Right forelimb (tissue), 1 donor: ENCODE measurements at regions not wholly inside any gene's neighbourhood (a gene's known extent, or its start where the extent isn't known, plus 50 kb on each side); places are given as distances from the start of the nearest gene placed in this dataset.

Experiments used
- DNase-seq: peaks from one replicate; pipeline ENCODE4 v3.0.0-alpha.2; 2018

- peak; percentile 44 for DNase-seq
These were observed 49.8 kb upstream of the FCN1 start for GRCh38 chr9:134967547-134967930.

DNA sequence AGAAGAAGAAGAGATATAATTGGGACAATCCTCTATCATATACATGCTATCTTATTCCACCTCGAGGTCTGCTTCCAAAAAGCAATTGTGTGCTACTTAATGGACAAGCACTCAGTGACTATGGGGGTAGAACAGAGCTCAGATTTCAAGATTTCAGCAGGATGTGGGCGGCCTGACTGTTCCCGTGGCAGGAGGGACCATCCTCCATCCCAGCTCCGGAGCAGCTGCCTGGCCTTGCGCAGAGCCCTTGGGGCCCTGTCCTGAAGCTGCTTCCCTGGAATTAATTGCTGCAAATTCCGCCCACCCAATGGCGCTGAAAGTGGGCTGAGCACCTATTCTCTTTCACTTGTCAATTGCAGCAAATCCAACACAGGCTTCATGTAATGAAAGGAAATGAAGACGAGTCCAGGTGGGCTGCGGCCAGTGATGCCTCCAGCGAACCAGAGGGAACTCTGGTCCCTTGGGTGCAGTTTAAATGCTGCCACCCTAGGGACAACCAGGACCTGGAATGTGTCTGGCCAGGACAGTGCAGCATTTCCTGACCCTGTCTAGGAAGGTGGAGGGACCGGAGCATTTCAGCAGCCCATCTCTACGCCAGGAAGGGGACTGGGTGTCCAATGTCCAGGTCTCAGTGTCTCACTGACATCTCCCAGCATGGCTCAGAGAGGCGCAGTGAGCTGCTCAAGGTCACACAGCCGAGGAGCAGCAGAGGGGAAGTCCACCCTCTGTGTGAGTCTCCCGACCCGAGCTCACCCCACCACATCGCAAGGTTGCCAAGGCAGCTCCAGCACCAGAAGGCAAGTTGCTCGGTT is 50.5 kb upstream of the FCN1 start:
- peak; percentile 57 for DNase-seq

DNA sequence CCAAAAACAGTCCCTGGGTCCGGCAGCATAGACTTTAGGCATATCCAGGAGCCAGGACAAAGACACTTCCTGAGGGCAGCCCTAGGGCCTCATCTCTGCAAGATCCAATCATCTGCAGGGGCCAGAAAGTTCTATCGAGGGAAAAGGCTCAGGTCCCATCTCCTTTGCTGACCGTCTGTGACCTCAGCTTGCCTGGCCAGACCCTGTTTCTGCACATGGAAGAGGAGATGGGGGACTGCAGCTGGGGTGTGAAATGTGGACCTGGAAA is 51.0 kb upstream of the FCN1 start:
- no peak for DNase-seq

- peak; percentile 13 for DNase-seq
These were observed 51.7 kb upstream of the FCN1 start for GRCh38 chr9:134969156-134970045.

GRCh38 chr9:134970198-134970597 is 52.5 kb upstream of the FCN1 start:
- DNase-seq = no peak

DNA sequence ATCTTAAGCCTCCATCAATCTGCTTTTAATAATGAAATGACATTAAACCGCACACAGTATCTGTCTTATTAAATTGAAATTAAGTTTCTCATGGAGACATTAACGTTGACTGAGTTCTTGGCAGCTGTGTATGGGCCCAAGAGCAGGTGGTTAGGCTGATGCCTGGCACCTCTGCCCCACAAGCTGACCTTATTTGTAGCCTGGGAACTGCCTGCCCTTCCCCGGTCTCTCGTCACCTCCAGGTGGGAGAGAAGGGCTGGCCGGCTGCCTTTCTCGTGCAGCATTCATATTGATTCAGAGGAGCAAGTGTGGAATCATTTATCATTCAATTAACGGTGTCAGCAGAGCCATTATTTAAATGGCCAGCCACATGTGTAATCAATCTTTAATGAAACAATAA is 53.0 kb upstream of the FCN1 start:
- DNase-seq = peak; percentile 13

DNA sequence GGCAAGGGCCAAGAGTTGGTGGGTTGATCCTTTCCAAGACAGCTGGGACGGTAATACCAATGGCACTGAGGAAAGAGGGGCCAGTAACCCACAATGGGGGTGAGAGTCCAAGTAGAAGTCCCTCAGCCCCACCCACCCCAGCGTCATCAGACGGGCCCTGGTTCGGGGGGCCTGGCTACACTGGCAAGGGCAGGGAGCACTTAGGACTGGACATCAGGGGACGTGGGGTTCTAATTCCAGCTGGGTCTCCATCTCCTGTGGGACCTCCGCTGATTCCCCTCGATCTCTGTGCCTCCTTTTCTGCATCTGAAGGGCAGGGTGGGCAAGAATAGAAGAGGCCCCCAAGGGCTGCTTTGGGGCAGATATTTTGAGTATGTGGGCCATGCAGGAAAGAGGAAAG is 53.5 kb upstream of the FCN1 start:
- peak; percentile 11 for DNase-seq

DNA sequence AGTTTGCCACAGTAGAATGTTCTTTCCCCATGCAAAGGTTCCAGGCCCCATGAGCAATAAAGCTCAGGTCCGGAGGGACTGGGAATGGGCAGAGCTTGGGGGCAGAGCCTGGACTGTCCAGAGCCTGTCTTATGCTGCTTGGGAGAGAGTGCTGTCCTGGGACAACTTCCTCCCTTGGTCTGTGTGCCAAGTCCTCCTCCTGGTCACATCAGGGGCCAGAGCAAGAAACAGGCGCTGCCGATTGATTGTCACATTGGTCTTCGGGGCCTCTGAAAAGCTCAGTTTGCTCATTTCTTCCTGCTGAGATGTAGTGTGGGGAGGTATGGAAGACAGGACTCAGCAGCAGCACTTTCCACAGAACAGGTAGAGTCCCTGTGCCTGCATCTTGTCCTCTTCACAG is 54.0 kb upstream of the FCN1 start:
- DNase-seq = peak; percentile 18

DNA sequence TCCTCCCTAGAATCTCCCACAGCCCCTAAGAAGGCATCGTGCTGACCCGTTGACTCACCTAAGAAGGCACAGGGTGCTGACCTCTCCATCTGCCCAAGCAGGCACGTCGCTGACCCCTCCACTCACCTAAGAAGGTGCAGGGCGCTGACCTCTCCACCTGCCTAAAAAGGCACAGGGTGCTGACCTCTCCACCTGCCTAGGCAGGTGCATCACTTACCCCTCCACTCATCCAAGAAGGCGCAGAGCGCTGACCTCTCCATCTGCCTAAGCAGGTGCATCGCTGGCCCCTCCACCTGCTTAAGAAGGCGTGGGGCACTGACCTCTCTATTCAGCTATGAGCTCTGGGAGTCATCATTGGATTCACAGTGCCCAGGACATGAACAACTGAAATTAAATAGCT is 54.4 kb upstream of the FCN1 start:
- DNase-seq = peak; percentile 36

GRCh38 chr9:134975253-134975652 is 57.5 kb upstream of the FCN1 start:
- DNase-seq = no peak

DNA sequence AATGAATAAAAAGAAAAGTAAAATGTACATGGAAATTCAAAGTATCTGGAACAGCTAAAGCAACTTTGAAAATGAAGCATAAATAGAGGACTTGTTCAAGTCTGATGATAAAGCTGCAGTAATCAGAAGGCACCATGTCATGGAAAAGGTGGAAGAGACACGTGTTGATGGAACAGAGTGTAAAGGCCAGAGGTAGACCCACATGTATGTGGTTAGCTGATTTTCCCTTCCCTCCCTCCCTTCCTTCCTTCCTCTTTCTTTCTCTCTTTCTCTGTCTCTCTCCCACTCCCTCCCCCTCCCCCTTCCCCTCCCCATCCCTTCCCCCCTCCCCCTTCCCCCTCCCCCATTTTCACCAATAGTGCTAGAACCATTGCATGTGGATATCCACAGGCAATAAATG is 58.7 kb upstream of the FCN1 start:
- peak; percentile 9 for DNase-seq

DNA sequence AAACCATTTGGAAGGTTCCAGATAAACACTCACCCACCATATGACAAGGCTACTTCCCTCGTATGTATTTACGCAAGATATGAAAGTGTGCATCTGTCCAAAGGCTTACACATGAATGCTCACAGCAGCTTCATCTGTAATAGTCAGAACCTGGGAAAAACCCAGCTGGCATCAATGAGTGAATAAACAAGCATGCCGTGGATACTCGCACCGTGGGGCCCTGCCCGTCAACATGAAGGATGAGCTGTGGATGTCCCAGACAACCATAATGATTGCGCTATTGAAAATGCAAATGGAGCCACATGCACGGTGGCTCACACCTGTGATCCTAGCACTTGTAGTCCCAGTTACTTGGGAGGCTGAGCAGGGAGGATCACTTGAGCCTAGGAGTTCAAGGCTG is 60.6 kb upstream of the FCN1 start:
- peak; percentile 19 for DNase-seq

DNA sequence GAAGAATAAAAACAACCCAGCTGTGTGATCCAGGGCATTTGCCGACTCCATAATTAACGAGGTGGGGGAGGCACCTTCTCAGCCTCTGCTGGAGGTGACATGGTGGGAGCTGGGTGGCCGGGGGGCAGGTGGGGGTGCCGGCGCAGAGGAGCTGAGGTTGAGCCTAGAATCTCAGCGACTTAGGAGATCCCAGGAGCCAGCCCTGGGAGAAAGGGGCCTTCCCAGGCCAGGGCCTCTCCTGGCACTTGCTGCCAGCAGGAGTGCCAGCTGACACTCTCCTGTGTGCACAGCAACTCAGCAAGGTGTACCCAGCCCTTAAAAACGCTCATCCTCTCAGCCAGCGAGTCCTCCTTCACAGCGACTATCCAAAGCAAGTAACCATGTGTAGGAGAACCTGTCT is 62.8 kb upstream of the FCN1 start:
- peak; percentile 15 for DNase-seq

- no peak for DNase-seq
These were observed 63.3 kb upstream of the FCN1 start for GRCh38 chr9:134980991-134981390.

- DNase-seq = no peak
These were observed 64.1 kb upstream of the FCN1 start for GRCh38 chr9:134981829-134982228.

- DNase-seq = peak; percentile 27
These were observed 64.6 kb upstream of the FCN1 start for GRCh38 chr9:134982311-134982710.

DNA sequence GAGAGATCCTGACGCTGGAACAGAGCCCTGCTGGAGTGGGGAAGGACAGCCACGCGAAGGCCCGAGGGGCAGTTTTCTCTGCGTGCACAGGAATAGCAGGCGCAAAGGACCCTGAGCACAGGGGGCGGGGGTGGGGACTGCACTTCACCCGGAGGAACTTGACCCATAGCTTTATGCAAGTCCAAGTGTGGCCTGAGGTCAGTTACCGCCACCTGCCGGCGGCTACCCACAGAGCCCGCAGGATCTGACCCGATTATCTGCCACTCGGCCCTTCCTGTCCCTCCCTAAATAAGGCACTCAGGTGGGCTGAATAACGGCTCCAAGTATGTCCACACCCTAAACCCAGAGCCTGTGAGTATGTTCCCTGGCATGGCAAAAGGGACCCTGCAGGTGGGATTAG is 65.4 kb upstream of the FCN1 start:
- peak; percentile 37 for DNase-seq

- DNase-seq = peak; percentile 16
These were observed 66.0 kb upstream of the FCN1 start for GRCh38 chr9:134983506-134984371.

GRCh38 chr9:134984372-134985265 is 66.9 kb upstream of the FCN1 start:
- DNase-seq = peak; percentile 26

DNA sequence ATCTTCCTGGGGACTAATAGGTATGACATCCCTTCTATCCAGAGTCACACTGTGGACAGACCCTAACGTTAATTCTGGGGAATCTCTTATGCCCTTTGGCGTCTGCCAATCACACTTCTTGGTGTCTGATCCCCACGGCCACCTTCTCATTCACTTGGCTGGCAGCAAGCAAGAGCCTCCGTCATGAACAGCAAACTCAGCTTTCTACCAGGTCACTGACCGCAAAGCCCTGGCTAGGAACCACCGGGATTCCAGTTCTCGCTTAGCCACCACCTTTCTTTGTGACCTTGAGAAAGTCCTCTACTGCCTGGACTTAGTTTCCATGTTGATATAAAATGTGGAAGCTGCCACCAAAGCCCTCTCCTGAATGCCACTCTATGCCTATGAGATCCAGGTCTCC is 67.7 kb upstream of the FCN1 start:
- no peak for DNase-seq

- peak; percentile 18 for DNase-seq
These were observed 69.2 kb upstream of the FCN1 start for GRCh38 chr9:134986957-134987356.

DNA sequence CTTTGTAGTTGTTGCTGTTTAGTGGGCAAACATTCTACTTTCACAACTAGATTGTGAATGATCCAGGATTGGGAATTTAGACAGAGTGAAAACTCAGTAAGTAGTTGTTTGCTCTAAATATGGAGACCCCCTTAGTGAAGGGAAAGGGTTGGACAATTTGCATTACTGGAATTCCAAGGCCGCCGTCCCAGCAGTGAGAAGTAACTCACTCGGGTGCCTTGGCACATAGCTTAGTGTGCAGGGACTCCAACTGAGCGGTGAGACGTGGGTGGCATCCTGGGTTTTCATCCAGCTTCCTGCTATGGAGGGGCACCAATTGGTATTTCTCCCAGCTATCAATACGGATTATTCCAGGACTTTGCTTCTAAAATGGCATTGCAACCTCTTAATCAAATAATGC is 69.7 kb upstream of the FCN1 start:
- DNase-seq = no peak
